ENCODE measurements at regions not wholly inside any gene's neighbourhood (a gene's known extent, or its start where the extent isn't known, plus 50 kb on each side); places are given as distances from the start of the nearest gene placed in this dataset.

DNA sequence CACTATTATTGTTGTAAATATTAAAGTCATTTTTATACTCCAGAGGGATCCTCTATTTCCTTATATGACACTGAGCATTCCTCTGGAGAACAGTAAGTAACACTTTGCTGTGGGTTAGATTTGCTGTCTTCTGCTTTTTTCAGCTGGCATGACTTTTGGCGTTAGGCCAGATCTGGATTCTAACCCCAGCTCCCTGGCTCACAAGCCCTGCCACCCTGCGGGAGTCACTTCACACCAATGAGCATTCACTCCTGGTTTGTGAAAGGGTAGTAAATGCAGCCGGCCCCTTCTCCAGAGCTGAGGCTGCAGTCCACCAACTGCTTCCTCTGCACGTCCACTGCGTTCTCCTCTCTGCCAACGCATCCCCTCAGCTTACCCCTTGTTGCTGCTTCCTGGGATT, 373.8 kb upstream of the RAB6C start:
- 56 to 70% methylated on average over 6 of the region's 6 CpGs for WGBS, 2 donors
- H3K27me3 ChIP-seq: no peaks in the 10 kb centered on the region
- H3K4me3 ChIP-seq: no peak overlapping the region
- TF ChIP-seq POLR2A (IDR thresholded peaks at IDR 0.05): no peak
- TF ChIP-seq, protein P1, sequence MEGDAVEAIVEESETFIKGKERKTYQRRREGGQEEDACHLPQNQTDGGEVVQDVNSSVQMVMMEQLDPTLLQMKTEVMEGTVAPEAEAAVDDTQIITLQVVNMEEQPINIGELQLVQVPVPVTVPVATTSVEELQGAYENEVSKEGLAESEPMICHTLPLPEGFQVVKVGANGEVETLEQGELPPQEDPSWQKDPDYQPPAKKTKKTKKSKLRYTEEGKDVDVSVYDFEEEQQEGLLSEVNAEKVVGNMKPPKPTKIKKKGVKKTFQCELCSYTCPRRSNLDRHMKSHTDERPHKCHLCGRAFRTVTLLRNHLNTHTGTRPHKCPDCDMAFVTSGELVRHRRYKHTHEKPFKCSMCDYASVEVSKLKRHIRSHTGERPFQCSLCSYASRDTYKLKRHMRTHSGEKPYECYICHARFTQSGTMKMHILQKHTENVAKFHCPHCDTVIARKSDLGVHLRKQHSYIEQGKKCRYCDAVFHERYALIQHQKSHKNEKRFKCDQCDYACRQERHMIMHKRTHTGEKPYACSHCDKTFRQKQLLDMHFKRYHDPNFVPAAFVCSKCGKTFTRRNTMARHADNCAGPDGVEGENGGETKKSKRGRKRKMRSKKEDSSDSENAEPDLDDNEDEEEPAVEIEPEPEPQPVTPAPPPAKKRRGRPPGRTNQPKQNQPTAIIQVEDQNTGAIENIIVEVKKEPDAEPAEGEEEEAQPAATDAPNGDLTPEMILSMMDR (IDR thresholded peaks at IDR 0.05): no peak
- H3K4me1 ChIP-seq: no peaks in the 10 kb centered on the region
- H3K9me3 ChIP-seq: no peaks in the 10 kb centered on the region
- DNase-seq: peak; percentile 33
- H3K27ac ChIP-seq: no peak overlapping the region
- no peaks in the 10 kb centered on the region for H3K36me3 ChIP-seq (ENCODE audit: low read depth, missing control alignments)
- intact Hi-C loops (cut with DNase I; ENCODE audit: low total_unique reads): no loop called here

- WGBS, 2 donors: 59 to 72% methylated on average over 10 to 12 of the region's 12 CpGs
These were observed 372.8 kb upstream of the RAB6C start for GRCh38 chr2:129606496-129607270.

DNA sequence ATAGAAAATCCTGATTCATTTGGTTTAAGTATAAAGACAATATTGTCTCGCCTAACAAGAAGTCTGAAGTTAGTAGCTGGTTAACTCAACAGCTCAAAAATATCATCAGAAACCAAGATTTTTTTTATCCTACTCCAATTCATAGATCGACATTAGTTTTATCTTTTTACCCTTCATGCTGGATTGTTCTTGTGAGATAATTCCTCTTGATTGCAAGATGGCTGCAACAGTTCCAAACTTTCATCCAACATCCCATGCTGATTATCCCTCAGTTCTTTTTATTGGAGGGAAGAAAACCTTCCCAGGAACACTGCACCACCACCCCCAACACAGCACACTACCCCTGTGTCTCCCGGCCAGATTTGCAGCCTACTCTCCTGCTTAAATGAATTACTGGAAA, 370.2 kb upstream of the RAB6C start:
- DNase-seq: no peak
- no peak overlapping the region for H3K4me3 ChIP-seq

More at GRCh38 chr2:129606496-129607270, 372.8 kb upstream of the RAB6C start:
- no peak for TF ChIP-seq POLR2A (IDR thresholded peaks at IDR 0.05)
- TF ChIP-seq, protein P1 (IDR thresholded peaks at IDR 0.05): no peak
- Histone ChIP-seq H3K27me3 (no peaks in the 10 kb centered on the region), H3K4me3 (no peak overlapping the region), H3K9me3 (no peaks in the 10 kb centered on the region), H3K4me1 (no peaks in the 10 kb centered on the region), H3K27ac (no peak overlapping the region), H3K36me3 (ENCODE audit: low read depth, missing control alignments) (no peaks in the 10 kb centered on the region)
- intact Hi-C loops (cut with DNase I; ENCODE audit: low total_unique reads): no loop called here
- DNase-seq: no peak

GRCh38 chr2:129610766-129611165, 368.7 kb upstream of the RAB6C start:
- H3K4me3 ChIP-seq: no peak overlapping the region
- no peak for DNase-seq
- 65 to 68% methylated on average over 6 of the region's 6 CpGs for WGBS, 2 donors
- H3K4me1 ChIP-seq: no peaks in the 10 kb centered on the region
- intact Hi-C loops (cut with DNase I; ENCODE audit: low total_unique reads): no loop called here
- H3K9me3 ChIP-seq: no peaks in the 10 kb centered on the region
- H3K36me3 ChIP-seq (ENCODE audit: low read depth, missing control alignments): no peaks in the 10 kb centered on the region
- no peak overlapping the region for H3K27ac ChIP-seq
- TF ChIP-seq, protein P1 (IDR thresholded peaks at IDR 0.05): no peak
- TF ChIP-seq POLR2A (IDR thresholded peaks at IDR 0.05): no peak
- H3K27me3 ChIP-seq: no peaks in the 10 kb centered on the region

More for the DNA sequence above, 370.2 kb upstream of the RAB6C start:
- no peaks in the 10 kb centered on the region for H3K27me3 ChIP-seq
- 95 to 97% methylated on average over 3 of the region's 3 CpGs for WGBS, 2 donors
- no peaks in the 10 kb centered on the region for H3K36me3 ChIP-seq (ENCODE audit: low read depth, missing control alignments)
- intact Hi-C loops (cut with DNase I; ENCODE audit: low total_unique reads): no loop called here
- H3K27ac ChIP-seq: no peak overlapping the region
- no peaks in the 10 kb centered on the region for H3K4me1 ChIP-seq
- TF ChIP-seq, protein P1 (IDR thresholded peaks at IDR 0.05): no peak
- TF ChIP-seq POLR2A (IDR thresholded peaks at IDR 0.05): no peak
- H3K9me3 ChIP-seq: no peaks in the 10 kb centered on the region

DNA sequence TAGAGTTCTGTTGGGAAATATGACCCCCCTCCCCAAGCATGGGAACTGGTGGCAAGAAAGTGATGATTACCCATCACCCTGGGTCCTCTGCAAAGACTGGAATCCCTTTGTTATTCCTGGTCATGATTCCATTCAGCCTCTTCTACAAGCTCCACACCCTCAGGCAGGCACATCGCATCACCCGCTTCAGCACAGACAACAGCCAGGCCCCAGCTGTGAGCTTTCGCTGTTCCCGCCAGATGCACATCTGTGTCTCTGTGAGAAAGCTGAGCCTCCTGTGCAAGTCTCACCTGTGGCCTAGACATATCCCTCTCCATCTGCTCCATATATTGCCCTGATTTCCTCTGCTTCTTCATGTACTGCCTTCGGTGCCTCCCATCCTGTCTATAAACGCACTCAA, 368.0 kb upstream of the RAB6C start:
- H3K4me1 ChIP-seq: no peaks in the 10 kb centered on the region
- intact Hi-C loops (cut with DNase I; ENCODE audit: low total_unique reads): no loop called here

More for the DNA sequence above, 368.0 kb upstream of the RAB6C start:
- Histone ChIP-seq H3K27ac (no peak overlapping the region), H3K36me3 (ENCODE audit: low read depth, missing control alignments) (no peaks in the 10 kb centered on the region), H3K27me3 (no peaks in the 10 kb centered on the region), H3K9me3 (no peaks in the 10 kb centered on the region), H3K4me3 (no peak overlapping the region)
- no peak for DNase-seq
- 94 to 95% methylated on average over 6 of the region's 6 CpGs for WGBS, 2 donors
- TF ChIP-seq, protein P1 (IDR thresholded peaks at IDR 0.05): no peak
- no peak for TF ChIP-seq POLR2A (IDR thresholded peaks at IDR 0.05)

Measured in testis (tissue), 2 donors.